HG03342 (cell line): ENCODE measurements at regions not wholly inside any gene's neighbourhood (a gene's known extent, or its start where the extent isn't known, plus 50 kb on each side); places are given as distances from the start of the nearest gene placed in this dataset.
"Not testable (repeated sequence)": the region's sequence is repeated elsewhere in the genome, so short reads cannot be mapped to it uniquely, and the experiment has no call there.

Experiments
- ATAC-seq: cut with Tn5 transposase; IDR thresholded peaks from one replicate; pipeline ENCODE4 v1.9.1; 2021; ENCODE audit warnings: mild to moderate bottlenecking, moderate library complexity; ENCODE audit not compliant: unreplicated experiment

DNA sequence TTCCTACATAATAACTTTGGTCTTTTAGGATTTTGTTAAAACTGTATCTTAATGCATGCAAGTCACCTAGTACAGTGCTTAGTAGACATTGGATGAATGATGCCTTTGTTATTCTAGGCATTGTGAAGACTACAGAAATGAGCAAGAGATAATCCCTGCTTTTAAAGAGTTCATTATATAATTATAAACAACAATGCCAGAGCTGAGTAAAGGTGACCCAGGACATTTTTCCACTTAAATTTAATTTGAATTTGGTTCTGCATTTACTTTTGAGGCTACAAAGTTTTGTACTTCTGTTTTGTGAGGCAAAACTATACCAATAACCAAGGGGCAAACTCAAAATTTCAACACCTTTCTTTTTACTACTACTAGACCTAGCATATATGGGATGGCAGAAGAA is 182.0 kb upstream of the SESN3 start:
- no peak for ATAC-seq

DNA sequence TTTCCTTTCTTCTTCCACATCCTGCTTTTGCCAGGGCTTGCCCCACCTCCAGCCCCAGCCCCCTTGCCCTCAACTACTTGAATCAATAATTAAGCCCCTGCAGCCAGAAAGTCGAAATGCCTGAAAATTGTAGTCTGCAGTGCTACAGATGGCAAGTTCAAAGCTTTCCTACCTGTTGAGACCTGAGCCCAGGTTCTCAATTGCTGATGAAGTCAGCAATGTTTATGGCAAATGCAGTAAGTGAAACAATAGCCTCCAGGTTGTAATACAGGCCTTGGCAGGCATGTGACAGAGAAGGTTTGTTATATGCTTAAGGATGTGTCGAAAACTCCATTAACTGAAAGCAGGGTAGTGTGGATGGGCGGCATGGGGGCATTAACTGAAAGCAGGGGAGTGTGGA is 181.1 kb upstream of the SESN3 start:
- no peak for ATAC-seq

DNA sequence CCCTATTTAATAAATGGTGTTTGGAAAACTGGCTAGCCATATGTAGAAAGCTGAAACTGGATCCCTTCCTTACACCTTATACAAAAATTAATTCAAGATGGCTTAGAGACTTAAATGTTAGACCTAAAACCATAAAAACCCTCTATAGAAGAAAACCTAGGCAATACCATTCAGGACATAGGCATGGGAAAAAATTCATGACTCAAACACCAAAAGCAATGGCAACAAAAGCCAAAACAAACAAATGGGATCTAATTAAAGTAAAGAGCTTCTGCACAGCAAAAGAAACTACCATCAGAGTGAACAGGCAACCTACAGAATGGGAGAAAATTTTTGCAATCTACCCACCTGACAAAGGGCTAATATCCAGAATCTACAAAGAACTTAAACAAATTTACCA is 179.7 kb upstream of the SESN3 start:
- ATAC-seq, result not testable (repeated sequence)

DNA sequence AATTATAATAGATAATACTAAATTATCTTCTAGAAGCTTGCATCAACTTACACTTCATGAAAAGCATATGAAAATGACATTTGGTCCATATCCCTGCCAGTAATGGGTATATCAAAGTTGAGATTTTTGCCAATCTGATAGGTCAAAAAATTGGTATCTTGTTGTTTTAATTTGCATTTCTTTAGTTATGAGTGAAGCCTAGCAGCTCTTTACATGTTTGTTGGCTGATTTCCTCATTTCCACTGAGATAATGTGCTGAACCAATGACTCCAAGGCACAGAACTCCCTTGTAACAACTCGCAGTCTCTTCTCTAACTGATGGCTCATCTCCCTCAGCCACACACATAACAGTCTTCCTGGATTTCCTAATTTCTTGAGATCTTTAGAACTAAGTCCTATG is 175.3 kb upstream of the SESN3 start:
- ATAC-seq, result no peak

DNA sequence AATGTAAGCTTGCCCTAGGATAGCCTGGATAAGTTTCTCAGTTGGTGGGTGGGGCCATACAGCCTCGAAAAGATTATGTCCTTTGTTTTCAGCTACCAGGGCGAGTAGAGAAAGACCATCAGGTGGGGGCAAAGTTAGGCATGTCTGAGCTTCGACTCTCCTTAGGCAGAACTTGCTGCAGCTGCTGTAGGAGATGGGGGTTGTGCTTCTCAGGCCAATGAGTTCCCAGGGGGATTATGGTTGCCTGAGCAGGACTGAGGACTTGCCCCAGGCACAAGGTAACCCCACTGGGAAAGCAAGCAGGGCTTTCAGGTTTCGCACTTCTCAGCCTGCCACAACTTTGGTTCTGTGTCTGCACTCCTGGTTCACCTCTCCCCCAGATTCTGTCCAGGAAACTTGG is 173.4 kb upstream of the SESN3 start:
- ATAC-seq, result no peak

DNA sequence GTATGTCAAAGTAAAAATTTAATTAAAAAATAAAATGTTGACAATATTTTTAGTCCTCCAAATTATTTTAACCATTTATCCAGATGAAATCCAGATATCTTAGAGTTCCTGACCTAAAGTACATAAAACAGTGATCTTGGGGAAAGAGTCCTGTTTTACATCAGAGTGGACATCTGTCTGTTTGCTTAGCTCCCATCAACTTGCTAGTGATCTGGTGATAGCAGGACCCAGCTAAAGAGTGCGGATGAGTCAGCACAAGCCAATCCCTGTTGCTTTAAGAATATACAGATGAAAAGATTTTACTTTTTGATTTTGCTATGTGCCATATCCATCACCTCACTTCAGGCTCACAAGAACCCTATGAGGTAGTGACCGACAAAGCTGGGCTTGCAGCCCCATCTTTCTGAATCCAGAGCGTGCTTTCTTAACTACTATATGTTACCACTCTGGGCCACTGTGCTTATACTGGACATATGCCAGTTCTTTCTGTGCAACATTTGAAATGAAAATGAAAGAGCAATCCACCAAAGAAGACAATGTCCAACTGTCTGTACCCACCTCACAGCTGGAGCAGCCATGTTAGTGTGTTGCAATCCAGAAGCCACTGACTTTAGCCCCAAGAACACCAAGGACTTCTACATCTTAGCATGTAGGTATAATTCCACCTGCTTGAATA is 167.6 kb upstream of the SESN3 start:
- ATAC-seq, result no peak

DNA sequence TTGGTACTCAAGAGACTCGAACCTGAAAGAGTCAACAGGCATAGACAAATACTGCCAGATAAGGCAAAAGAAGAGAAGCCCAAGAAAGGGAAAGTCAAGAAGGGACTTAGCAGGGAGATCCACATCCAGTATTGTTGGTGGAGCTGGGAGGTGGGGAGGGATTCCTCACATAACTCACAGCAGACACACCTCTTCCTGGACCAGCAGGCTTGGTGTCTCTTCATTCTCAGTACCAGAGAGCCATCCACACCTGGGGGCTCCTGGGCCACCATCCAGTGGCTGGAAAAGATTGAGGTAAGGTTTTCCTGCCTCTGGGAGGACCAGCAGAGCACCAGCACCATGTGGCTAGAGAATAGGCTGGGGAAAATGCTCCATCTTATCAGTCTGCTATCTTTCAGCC is 161.6 kb upstream of the SESN3 start:
- no peak for ATAC-seq

DNA sequence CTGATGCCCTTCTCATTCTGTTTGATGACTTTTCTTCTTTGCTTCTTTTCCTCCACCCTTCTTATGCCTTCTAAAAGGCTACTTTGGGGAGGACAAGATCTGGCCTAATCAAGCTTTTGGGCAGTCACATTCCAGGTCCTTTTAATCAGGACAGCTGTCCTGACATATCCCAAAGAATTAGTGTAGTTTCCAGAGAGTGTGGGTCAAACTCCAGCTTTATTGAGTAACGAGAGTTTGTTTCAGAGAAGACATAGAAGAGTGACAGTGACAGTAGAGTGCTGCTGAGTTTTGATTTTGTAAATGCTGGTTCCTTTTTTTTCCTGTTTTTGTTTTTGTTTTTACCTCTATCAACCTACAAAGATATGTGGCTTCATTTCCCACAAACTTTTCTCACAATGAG is 158.4 kb upstream of the SESN3 start:
- ATAC-seq, result no peak

DNA sequence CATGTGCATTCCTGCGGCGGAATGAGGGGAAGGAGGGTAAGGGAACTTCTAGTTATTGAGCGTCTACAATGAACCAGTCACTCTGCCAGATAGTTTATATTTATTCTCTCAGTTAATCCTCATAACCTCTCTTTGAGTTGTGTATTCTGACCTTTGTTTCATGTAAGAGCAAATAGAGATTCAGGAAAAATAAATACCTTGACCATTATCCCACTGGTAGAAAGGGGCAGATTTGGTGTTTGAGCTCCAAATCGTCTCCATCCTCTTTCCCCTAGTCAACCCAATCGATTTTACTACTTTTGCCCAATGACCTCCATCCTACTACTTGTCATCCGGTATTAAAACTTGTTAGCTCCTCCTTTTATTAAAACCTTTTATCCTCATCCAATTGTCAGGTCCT is 157.1 kb upstream of the SESN3 start:
- no peak for ATAC-seq

DNA sequence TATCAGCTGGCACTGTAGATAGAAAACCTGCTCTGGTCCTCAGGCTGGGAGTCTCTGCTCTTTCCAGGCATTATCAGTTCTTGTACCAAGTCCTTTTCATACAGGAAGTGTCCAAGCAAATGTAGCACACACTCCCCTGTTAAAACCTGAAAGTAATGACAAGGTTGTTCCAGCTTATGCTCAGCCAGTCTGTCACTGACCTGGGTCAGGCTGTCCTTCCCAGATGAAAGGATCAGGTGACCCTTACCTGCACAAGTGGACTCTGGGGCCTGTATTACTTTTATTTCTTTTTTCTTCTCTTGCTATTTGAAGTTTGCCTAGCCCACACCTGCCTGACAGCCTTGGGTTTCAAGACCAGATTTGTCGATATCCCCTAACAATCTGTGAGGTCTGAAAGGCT is 156.3 kb upstream of the SESN3 start:
- ATAC-seq, result no peak

DNA sequence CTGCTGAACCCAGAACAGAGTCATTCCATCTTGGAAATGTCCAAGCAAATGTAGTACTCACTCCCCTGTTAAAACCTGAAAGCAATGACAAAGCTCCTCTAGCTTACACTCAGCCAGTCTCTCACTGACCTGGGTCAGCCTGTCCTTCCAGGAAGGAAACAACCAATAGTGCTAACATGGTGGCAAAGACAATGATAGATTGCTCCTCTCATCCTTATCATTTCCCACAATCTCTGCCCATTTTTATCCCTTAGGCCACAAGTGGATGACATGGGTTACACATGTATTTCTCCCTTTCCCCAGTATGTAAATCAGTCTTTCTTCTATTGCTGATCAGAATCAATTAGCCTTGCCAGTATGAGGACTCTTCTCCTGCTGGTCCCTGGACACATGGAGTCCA is 154.6 kb upstream of the SESN3 start:
- no peak for ATAC-seq

DNA sequence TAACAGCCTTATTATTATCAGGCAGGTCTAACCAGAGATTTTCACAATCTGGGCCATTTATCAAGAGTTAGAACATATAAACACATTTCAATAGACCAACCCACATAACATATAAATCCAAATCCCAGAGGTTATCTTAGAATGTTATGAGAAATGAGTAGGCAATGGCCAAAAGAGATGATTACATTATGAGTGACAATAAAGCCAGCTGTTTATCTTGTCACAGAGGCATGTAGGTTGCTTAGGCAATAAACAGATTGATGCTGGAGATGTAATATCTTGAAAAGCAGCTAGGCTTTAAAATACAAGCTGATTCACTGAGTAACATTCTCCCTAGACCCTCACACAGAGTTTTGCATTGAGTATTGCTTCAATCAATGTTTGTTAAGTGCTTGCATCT is 148.5 kb upstream of the SESN3 start:
- no peak for ATAC-seq

DNA sequence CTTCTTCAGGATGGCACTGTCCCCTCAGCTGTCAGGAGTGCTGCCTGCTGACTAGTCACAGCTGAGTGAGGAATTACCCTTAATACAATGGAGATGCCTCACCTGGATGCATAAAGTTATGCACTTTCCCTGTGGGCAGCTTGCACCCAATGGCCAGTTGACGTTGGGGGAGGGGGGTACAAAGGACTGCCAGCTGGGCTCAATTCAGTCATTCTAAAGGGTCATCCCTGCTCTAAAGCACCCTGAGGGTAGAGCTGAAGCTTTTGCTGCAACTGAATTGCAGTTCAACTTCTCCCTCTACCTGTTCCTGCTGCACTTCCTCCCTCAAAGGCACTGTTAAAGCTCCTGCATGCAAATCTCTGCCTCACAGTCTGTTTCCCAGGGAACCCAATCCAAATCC is 147.8 kb upstream of the SESN3 start:
- no peak for ATAC-seq

DNA sequence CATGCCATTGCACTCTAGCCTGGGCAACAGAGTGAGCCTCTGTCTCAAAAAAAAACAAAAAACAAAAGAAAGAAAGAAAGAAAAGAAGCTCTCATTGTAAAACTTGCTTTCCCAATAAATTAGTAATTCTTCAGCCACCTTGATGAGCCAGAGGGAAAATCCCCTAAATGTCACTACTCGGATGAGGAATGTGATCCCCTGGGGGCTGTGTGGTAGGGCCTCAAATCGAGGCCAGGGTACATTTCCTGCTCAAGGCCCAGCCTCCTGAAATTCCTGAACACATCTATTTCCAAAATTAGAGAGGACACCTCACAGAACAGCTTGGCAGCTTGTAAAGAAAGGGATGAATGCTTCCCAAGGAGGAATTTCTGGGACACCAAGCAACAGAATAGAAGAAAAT is 147.1 kb upstream of the SESN3 start:
- ATAC-seq, result no peak

DNA sequence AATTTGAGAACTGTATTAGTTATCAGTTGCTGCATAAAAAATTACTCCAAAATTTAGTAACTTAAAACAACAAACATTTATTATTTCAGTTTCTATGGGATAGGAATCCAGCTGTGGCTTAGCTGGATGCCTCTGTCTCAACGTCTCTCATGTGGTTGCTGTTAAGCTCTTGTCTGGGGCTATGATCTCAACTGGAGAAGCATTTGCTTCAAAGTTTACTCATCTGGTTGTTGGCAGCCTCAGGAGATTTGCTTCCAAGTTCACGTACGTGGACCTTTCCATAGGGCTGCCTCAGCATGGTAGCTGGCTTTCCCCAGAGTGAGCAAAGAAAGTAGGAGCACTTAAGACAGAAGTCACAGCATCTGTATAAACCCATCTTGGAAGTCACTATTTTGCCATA is 144.9 kb upstream of the SESN3 start:
- ATAC-seq, result no peak

DNA sequence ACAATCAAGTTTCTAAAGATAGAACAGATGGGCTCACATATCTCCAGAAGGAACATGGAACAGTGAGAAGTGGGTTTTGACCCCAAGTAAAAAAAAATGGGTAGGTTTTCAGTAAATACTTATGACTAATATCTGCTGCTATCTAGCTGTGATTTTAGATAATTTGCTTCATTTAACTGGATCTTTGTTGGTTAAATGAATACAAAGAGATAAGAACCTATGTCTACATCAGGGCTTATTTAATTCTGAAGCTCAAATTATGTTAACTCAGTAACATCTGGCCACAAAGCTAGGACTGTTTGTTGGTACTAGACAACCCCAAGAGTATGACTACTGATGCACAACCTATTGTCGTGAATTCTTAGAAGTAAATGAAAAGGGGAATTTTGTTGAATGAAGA is 144.4 kb upstream of the SESN3 start:
- no peak for ATAC-seq

DNA sequence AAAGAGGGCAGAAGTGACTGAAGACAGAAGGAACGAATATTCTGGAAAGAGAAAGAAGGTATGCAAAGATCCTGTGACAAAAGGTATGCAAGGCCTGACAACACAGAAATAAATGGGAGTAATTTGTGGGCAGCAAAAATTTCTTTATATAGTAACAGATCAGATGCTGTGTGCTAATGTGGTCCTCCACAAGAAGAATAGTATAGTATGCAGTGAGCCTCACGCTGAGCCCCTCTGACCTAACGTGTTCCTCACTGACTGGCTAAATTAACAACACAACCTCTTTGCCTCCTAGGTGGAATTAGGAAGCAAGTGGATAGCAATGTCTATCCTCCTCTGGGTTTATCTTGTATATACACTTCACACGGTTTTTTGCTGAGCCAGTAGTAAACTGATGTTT is 143.1 kb upstream of the SESN3 start:
- no peak for ATAC-seq

DNA sequence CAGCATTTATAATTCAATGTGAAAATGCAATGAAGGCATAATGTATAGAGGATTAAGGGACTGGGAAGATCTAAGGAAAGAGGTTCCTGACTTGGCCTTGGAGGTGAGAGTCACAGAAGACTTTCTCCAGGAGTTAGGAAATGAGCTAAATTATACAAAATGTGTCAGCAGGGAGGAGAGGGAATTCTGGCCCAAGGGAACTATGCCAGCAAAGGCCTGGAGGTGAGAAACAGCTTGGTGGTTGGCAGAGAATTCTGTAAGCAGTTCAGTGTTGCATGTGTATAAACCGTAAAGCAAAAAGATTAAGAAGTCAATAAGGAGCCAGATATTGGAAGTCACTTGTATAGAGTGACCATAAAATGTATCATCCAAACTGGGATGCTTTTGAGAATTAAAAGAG is 142.2 kb upstream of the SESN3 start:
- no peak for ATAC-seq

DNA sequence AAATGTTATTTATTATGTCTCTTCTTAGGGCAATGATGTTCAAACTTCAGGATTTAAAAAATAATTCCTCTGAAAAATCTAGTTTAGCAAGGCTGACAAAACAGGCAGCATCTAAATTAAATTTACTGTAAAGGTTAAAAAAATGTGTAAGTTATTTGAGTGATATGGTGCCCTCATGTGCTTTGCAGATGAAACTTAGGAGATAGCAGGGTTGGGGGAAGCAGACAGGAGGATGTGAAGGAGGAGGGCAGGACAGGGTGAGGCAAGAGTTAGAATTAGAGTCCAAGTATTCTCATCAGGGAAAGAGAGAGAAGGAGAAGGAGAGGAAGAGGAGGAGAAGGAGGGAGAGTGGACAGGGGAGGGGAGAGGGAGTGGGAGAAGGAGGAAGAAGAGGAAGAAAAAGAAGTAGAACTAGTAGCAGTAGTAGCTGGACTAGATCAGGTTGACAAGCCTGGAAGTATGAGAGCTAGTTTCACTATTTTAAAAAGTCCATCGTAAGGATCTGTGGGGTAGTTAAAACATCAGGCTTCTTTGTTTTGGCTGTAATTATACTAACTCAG is 141.2 kb upstream of the SESN3 start:
- ATAC-seq, result no peak

DNA sequence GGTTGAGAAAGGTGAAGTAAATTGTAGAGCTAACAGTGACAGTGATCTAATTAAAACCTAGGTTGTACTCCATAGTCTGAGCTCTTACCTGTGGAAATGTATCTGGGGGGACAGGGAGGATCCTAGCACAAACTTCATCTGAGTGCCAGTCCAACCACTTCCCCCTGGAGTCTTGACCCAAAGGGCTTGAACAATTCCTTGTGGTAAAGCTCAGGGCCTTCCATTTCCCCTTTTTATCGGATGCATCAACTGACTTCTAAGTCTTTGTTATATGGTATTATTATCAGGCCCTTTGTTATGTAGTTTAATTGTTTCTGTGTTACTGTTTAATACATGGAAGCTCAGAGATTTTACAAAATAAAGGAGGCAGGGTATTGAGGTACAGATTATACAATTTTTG is 140.2 kb upstream of the SESN3 start:
- no peak for ATAC-seq

DNA sequence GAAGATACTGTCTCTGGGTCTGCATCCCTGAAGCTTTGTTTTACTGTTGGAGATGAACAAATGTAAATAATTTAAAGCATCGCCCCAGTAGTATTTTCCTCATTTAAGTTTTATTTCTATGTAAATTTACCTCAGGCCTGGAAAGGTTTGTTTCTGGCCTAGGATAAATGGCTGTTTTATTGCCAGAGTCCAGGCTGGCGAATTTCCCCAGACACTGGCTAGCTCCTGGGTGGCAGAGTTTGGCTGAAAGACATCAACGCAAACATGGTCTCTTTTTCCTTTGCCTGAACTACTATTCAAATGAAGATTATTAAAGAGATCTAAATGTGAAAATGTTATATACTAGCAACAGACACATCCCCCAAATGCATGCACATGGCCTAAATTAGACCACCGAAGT is 136.7 kb upstream of the SESN3 start:
- no peak for ATAC-seq

DNA sequence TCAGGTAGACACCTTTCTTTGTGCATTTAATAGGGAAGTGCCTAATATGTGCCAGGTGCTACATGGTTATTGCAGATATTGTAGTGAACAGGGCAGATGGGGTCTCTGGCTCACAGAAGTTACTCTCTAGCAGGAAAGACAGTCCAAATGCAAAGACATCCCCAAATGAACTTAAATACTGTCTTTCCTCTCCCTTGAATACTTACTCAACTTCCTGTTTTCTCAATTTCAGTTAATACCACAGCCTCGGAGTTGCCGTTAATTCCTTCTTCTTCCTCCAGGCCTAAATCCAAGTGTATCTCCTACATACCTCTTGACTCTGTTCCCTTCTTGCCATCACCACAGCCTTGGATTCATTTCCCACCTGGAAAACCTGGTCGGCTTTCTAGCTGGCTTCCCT is 134.3 kb upstream of the SESN3 start:
- no peak for ATAC-seq
